WTC11 (cell line): ENCODE measurements at regions not wholly inside any gene's neighbourhood (a gene's known extent, or its start where the extent isn't known, plus 50 kb on each side); places are given as distances from the start of the nearest gene placed in this dataset.

Experiments
- ATF6 ChIP-seq: sonication (generic); formaldehyde crosslinking; IDR thresholded peaks from 2 replicates; pipeline ENCODE4 v1.8.1; 2023; ENCODE audit warnings: mild to moderate bottlenecking, missing genetic modification reagents
- CREB1 ChIP-seq: sonication (generic); formaldehyde crosslinking; IDR thresholded peaks from 2 replicates; pipeline ENCODE4 v1.8.0; 2023; ENCODE audit warnings: mild to moderate bottlenecking, missing genetic modification reagents
- CTCF ChIP-seq: fragments of 200-600 bp; IDR thresholded peaks from 2 replicates; pipeline ENCODE4 v1.8.0; 2022; ENCODE audit warnings: antibody characterized with exemption
- FOXP1 ChIP-seq: sonication (generic); formaldehyde crosslinking; IDR thresholded peaks from 2 replicates; pipeline ENCODE4 v1.8.0; 2022; ENCODE audit warnings: missing genetic modification reagents, mild to moderate bottlenecking, moderate library complexity, borderline replicate concordance
- HMGXB4 ChIP-seq: sonication (generic); formaldehyde crosslinking; IDR thresholded peaks from 2 replicates; pipeline ENCODE4 v1.8.1; 2023; ENCODE audit warnings: mild to moderate bottlenecking, moderate library complexity, missing genetic modification reagents
- KAT7 ChIP-seq: sonication (generic); formaldehyde crosslinking; IDR thresholded peaks from 2 replicates; pipeline ENCODE4 v1.8.1; 2023; ENCODE audit warnings: missing genetic modification reagents, mild to moderate bottlenecking, borderline replicate concordance
- MAX ChIP-seq: sonication (generic); formaldehyde crosslinking; IDR thresholded peaks from 2 replicates; pipeline ENCODE4 v1.8.0; 2022; ENCODE audit warnings: mild to moderate bottlenecking, missing genetic modification reagents
- SMAD3 ChIP-seq: sonication (generic); formaldehyde crosslinking; IDR thresholded peaks from 2 replicates; pipeline ENCODE4 v1.8.0; 2022; ENCODE audit warnings: missing genetic modification reagents, mild to moderate bottlenecking, borderline replicate concordance
- SMAD4 ChIP-seq: sonication (generic); formaldehyde crosslinking; IDR thresholded peaks from 2 replicates; pipeline ENCODE4 v1.8.0; 2022; ENCODE audit warnings: mild to moderate bottlenecking, missing genetic modification reagents
- TEAD1 ChIP-seq: sonication (generic); formaldehyde crosslinking; IDR thresholded peaks from 2 replicates; pipeline ENCODE4 v1.8.0; 2022; ENCODE audit warnings: mild to moderate bottlenecking, missing genetic modification reagents
- TP53 ChIP-seq: sonication (generic); formaldehyde crosslinking; IDR thresholded peaks from 2 replicates; pipeline ENCODE4 v1.8.1; 2023; ENCODE audit warnings: mild to moderate bottlenecking, missing genetic modification reagents
- USF2 ChIP-seq: sonication (generic); formaldehyde crosslinking; IDR thresholded peaks from 2 replicates; pipeline ENCODE4 v1.8.1; 2023; ENCODE audit warnings: mild to moderate bottlenecking, missing genetic modification reagents, moderate library complexity
- ZSCAN18 ChIP-seq: fragments of 250-450 bp; sonication (Bioruptor Pico); IDR thresholded peaks from 2 replicates; pipeline ENCODE4 v2.1.2; 2022; ENCODE audit warnings: mild to moderate bottlenecking, moderate library complexity

GRCh38 chr3:79928687-79929408 lies 161.1 kb upstream of the ROBO1 start:
- no peak for TF ChIP-seq SMAD4
- TF ChIP-seq FOXP1 (CRISPR knock-in tag) = no peak
- TF ChIP-seq CTCF = no peak
- no peak for TF ChIP-seq ZSCAN18
- no peak for TF ChIP-seq KAT7
- no peak for TF ChIP-seq SMAD3 (CRISPR knock-in tag)
- TF ChIP-seq MAX (CRISPR knock-in tag) = no peak
- TF ChIP-seq HMGXB4 = no peak
- TF ChIP-seq TEAD1 (CRISPR knock-in tag) = no peak
- TF ChIP-seq USF2 (CRISPR knock-in tag) = no peak
- no peak for TF ChIP-seq CREB1 (CRISPR knock-in tag)
- TF ChIP-seq ATF6 (CRISPR knock-in tag) = no peak
- TF ChIP-seq TP53 (CRISPR knock-in tag) = no peak
